Keratinocyte (primary cell): ENCODE measurements at regions not wholly inside any gene's neighbourhood (a gene's known extent, or its start where the extent isn't known, plus 50 kb on each side); places are given as distances from the start of the nearest gene placed in this dataset.

ENCODE experiments used
- DNase-seq: peaks from one replicate; pipeline ENCODE4 v3.0.0-alpha.2; 2011; ENCODE audit warnings: low read depth, missing footprints, low spot score
- FAIRE-seq: peaks from 2 replicates; lab custom pipeline; 2011; peaks lifted over from hg19 to GRCh38; lab: Jason Lieb, UNC
- H2AFZ ChIP-seq: 2 replicates; pipeline ENCODE4 v1.6.0; 2012; ENCODE audit warnings: low read length, control low read depth, inconsistent platforms; ENCODE audit not compliant: control insufficient read depth
- H3K27ac ChIP-seq: 2 replicates; pipeline ENCODE4 v1.5.1; 2011; ENCODE audit warnings: low read length; ENCODE audit not compliant: control insufficient read depth, insufficient read depth
- H3K27me3 ChIP-seq: 3 replicates; pipeline ENCODE4 v1.6.0; 2011; ENCODE audit warnings: low read length; ENCODE audit not compliant: control insufficient read depth, insufficient read depth; ENCODE audit errors: extremely low read depth
- H3K36me3 ChIP-seq, 2 experiments: 2 replicates in 1 of 2; 3 replicates in 1 of 2; pipeline ENCODE4 v1.5.1; 2011; ENCODE audit warnings: low read length in 2 of 2, mild to moderate bottlenecking in 1 of 2; ENCODE audit not compliant: control insufficient read depth in 2 of 2, insufficient read depth in 2 of 2; ENCODE audit errors: extremely low read depth in 1 of 2
- H3K4me1 ChIP-seq: 3 replicates; pipeline ENCODE4 v1.5.1; 2011; ENCODE audit warnings: low read length; ENCODE audit not compliant: control insufficient read depth, insufficient read depth; ENCODE audit errors: extremely low read depth
- H3K4me2 ChIP-seq: 3 replicates; pipeline ENCODE4 v1.6.0; 2011; ENCODE audit warnings: low read depth, low read length; ENCODE audit not compliant: control insufficient read depth, insufficient read depth; ENCODE audit errors: extremely low read depth
- H3K4me3 ChIP-seq, 3 experiments: fragments of 200-600 bp in 1 of 3; sonication (generic) in 1 of 3; 2 replicates in 2 of 3; 3 replicates in 1 of 3; pipeline ENCODE4 v1.5.1; 2011 to 2016; ENCODE audit warnings: low read length in 3 of 3, mild to moderate bottlenecking in 3 of 3, control low read depth in 2 of 3, inconsistent platforms in 1 of 3, low read depth in 1 of 3, mixed read lengths in 1 of 3, mixed run types in 1 of 3, moderate library complexity in 1 of 3; ENCODE audit not compliant: control insufficient read depth in 2 of 3, insufficient read depth in 2 of 3; ENCODE audit errors: extremely low read depth in 1 of 3
- H3K79me2 ChIP-seq: 2 replicates; pipeline ENCODE4 v1.6.0; 2012; ENCODE audit warnings: low read length; ENCODE audit not compliant: control insufficient read depth, insufficient read depth
- H3K9ac ChIP-seq: 3 replicates; pipeline ENCODE4 v1.6.0; 2011; ENCODE audit warnings: low read length; ENCODE audit not compliant: control insufficient read depth, insufficient read depth; ENCODE audit errors: extremely low read depth
- H3K9me1 ChIP-seq: 3 replicates; pipeline ENCODE4 v1.6.0; 2011; ENCODE audit warnings: low read length; ENCODE audit not compliant: control insufficient read depth, insufficient read depth; ENCODE audit errors: extremely low read depth
- H3K9me3 ChIP-seq: 2 replicates; pipeline ENCODE4 v1.5.1; 2012; ENCODE audit warnings: low read depth, low read length; ENCODE audit not compliant: control insufficient read depth
- H4K20me1 ChIP-seq: 3 replicates; pipeline ENCODE4 v1.6.0; 2011; ENCODE audit warnings: low read length; ENCODE audit not compliant: control insufficient read depth, insufficient read depth; ENCODE audit errors: extremely low read depth
- EZH2 ChIP-seq: IDR thresholded peaks from one replicate; pipeline ENCODE4 v1.6.1; 2012; ENCODE audit warnings: inconsistent platforms, mild to moderate bottlenecking, low read length, moderate library complexity
- dilution Hi-C: fragments of 300-500 bp; cut with MboI; formaldehyde crosslinking; loops from one replicate; pipeline ENCODE4 v1.7.0; 2020; ENCODE audit warnings: low sequenced_read_pairs; ENCODE audit not compliant: extremely low pct_ligation_motif_present
- TF ChIP-seq, protein P1 (sequence below), 3 experiments: IDR thresholded peaks in 1 of 3; conservative IDR thresholded peaks in 1 of 3; optimal IDR thresholded peaks in 1 of 3; 2 replicates in 2 of 3; 3 replicates in 1 of 3; pipeline versions ENCODE3 to v1.5.1; 2011; ENCODE audit warnings: low read length in 3 of 3, mild to moderate bottlenecking in 3 of 3, moderate library complexity in 2 of 3, control low read depth in 1 of 3, inconsistent platforms in 1 of 3; ENCODE audit not compliant: insufficient read depth in 2 of 3; ENCODE audit errors: extremely low read depth in 1 of 3

DNA sequence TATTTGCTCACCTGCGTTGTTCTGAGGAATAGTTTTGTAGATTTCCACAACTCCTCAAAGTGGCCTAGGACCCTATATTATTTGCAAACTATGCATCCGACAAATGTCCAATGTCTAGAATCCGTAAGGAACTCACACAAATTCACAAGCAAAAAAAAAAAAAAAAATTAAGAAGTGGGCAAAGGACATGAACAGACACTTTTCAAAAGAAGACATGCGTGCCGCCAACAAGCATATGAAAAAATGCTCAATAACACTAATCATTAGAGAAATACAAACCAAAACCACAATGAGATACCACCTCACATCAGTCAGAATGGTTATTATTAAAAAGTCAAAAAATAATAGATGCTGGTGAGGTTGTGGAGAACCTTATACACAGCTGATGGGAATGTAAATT, 398.5 kb upstream of the PROK2 start:
- Histone ChIP-seq H3K36me3 (no peaks in the 10 kb centered on the region), H3K9me3 (no peaks in the 10 kb centered on the region), H3K9me1 (no peaks in the 10 kb centered on the region), H3K27me3 (no peaks in the 10 kb centered on the region), H3K79me2 (no peaks in the 10 kb centered on the region), H4K20me1 (no peaks in the 10 kb centered on the region), H3K4me3 (no peak overlapping the region), H3K4me2 (no peak overlapping the region), H3K9ac (no peak overlapping the region), H3K4me1 (peaks cover 12% of the 10 kb centered on the region), H2AFZ (no peak overlapping the region), H3K27ac (no peak overlapping the region)
- DNase-seq = no peak
- no peak for TF ChIP-seq EZH2
- TF ChIP-seq, protein P1, sequence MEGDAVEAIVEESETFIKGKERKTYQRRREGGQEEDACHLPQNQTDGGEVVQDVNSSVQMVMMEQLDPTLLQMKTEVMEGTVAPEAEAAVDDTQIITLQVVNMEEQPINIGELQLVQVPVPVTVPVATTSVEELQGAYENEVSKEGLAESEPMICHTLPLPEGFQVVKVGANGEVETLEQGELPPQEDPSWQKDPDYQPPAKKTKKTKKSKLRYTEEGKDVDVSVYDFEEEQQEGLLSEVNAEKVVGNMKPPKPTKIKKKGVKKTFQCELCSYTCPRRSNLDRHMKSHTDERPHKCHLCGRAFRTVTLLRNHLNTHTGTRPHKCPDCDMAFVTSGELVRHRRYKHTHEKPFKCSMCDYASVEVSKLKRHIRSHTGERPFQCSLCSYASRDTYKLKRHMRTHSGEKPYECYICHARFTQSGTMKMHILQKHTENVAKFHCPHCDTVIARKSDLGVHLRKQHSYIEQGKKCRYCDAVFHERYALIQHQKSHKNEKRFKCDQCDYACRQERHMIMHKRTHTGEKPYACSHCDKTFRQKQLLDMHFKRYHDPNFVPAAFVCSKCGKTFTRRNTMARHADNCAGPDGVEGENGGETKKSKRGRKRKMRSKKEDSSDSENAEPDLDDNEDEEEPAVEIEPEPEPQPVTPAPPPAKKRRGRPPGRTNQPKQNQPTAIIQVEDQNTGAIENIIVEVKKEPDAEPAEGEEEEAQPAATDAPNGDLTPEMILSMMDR (optimal IDR thresholded peaks at IDR 0.05 in 1 of 3, IDR thresholded peaks at IDR 0.05 in 1 of 3, conservative IDR thresholded peaks at IDR 0.05 in 1 of 3; ENCODE audit: extremely low read depth in 1 of 3, insufficient read depth in 2 of 3, low read length in 3 of 3) = no peak
- dilution Hi-C loops = no loop called here
- FAIRE-seq = no peak

DNA sequence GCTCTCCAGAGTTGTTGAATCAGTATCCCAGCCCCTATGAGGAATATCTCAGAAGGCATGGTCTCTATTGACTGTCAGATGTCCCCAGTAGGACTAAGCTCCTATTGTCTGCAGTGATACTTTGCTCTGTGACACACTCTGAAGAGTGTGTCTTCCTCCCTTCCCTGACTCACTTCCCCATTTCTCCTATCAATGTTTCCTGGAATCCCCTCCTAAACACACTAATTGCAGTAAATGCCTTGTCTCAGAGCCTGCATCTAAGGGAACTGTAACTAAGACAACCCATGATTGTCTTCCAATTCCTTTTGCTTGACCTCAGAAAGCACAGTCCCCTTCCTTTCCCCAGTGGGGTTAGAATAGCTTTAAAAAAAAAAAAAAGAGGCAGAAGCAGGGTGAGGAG, 397.3 kb upstream of the PROK2 start:
- Histone ChIP-seq H3K36me3 (no peaks in the 10 kb centered on the region), H3K9me1 (no peaks in the 10 kb centered on the region), H3K4me3 (no peak overlapping the region), H3K9ac (no peak overlapping the region), H2AFZ (no peak overlapping the region), H4K20me1 (no peaks in the 10 kb centered on the region), H3K27me3 (peaks cover 5% of the 10 kb centered on the region), H3K79me2 (no peaks in the 10 kb centered on the region), H3K9me3 (no peaks in the 10 kb centered on the region), H3K4me1 (peaks cover 18% of the 10 kb centered on the region), H3K4me2 (no peak overlapping the region), H3K27ac (no peak overlapping the region)
- no peak for TF ChIP-seq EZH2
- TF ChIP-seq, protein P1 (optimal IDR thresholded peaks at IDR 0.05 in 1 of 3, IDR thresholded peaks at IDR 0.05 in 1 of 3, conservative IDR thresholded peaks at IDR 0.05 in 1 of 3; ENCODE audit: extremely low read depth in 1 of 3, insufficient read depth in 2 of 3, low read length in 3 of 3) = no peak
- no peak for FAIRE-seq
- DNase-seq = no peak
- dilution Hi-C loops = no loop called here
